ENCODE measurements at regions not wholly inside any gene's neighbourhood (a gene's known extent, or its start where the extent isn't known, plus 50 kb on each side); places are given as distances from the start of the nearest gene placed in this dataset.

DNA sequence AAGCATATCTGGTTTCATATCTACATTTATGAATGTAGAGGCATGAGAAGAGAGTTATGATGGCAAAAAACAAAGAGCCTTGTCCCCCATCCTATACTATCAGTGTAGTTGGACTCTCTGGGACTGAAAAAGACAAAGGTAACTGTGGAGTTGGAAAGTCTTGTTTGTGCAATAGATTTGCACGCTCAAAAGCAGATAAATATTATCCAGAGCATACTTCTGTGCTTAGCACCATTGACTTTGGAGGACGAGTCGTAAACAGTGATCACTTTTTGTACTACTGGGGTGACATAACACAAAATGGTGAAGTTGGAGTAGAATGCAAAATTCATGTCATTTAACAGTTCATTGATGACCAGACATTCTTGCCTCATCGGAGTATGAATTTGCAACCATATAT, 85.2 kb upstream of the EGFR start:
- TF ChIP-seq, protein P1, sequence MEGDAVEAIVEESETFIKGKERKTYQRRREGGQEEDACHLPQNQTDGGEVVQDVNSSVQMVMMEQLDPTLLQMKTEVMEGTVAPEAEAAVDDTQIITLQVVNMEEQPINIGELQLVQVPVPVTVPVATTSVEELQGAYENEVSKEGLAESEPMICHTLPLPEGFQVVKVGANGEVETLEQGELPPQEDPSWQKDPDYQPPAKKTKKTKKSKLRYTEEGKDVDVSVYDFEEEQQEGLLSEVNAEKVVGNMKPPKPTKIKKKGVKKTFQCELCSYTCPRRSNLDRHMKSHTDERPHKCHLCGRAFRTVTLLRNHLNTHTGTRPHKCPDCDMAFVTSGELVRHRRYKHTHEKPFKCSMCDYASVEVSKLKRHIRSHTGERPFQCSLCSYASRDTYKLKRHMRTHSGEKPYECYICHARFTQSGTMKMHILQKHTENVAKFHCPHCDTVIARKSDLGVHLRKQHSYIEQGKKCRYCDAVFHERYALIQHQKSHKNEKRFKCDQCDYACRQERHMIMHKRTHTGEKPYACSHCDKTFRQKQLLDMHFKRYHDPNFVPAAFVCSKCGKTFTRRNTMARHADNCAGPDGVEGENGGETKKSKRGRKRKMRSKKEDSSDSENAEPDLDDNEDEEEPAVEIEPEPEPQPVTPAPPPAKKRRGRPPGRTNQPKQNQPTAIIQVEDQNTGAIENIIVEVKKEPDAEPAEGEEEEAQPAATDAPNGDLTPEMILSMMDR (IDR thresholded peaks at IDR 0.05), result no peak
- TF ChIP-seq POLR2A (IDR thresholded peaks at IDR 0.05), result no peak
